Medulla oblongata (tissue), 1 donor: ENCODE measurements at regions not wholly inside any gene's neighbourhood (a gene's known extent, or its start where the extent isn't known, plus 50 kb on each side); places are given as distances from the start of the nearest gene placed in this dataset.

Experiments
- DNase-seq: peaks from one replicate; pipeline ENCODE4 v3.0.0-alpha.2; 2015; ENCODE audit errors: extremely low spot score

GRCh38 chr5:125278711-125279110 lies 532.3 kb upstream of the ZNF608 start:
- DNase-seq: no peak

DNA sequence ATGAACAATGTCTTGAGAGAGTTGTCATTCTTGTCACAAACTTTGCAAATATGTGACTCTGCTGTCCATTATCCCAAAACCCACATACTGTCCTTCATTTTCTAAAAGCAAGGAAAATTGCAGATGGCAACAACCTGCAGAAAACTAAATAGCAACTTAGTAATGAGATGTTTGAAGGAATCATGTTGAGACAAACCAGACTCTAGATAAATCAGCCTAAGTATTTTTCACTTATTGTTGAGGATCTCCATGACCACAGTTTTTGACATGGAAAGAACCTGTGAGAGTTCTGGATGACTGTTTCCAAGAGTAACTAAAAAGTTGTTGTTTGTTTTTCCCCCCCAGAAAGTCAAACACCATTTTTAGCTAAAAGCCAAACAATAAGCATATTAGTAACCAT lies 535.2 kb upstream of the ZNF608 start:
- DNase-seq: no peak

DNA sequence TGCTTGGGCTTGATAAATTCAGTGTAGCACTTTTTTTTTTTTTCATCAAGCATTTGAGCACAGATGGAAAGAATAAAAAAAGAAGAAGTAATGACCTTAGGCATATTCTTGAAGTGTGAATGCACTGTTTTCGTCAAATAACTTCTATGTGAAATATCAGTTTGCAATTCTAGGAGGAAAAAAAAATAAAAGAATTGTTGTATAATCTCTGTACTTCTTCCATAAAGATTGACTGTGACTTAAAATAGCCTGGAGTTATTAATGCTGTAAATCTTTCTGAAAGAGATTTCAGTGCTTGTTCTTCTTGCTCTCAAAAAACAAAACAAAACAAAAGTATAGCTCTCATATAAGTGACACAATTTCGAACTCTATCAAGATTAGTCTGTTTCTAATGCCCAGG lies 536.9 kb upstream of the ZNF608 start:
- no peak for DNase-seq

- DNase-seq: no peak
These were observed 539.8 kb upstream of the ZNF608 start for GRCh38 chr5:125286271-125286670.

GRCh38 chr5:125289606-125290005 lies 543.2 kb upstream of the ZNF608 start:
- no peak for DNase-seq

- DNase-seq: no peak
These were observed 544.5 kb upstream of the ZNF608 start for GRCh38 chr5:125290935-125291334.

- DNase-seq: no peak
These were observed 545.0 kb upstream of the ZNF608 start for GRCh38 chr5:125291447-125291846.

- DNase-seq: no peak
These were observed 546.8 kb upstream of the ZNF608 start for GRCh38 chr5:125293223-125293622.

GRCh38 chr5:125293726-125294125 lies 547.3 kb upstream of the ZNF608 start:
- no peak for DNase-seq

DNA sequence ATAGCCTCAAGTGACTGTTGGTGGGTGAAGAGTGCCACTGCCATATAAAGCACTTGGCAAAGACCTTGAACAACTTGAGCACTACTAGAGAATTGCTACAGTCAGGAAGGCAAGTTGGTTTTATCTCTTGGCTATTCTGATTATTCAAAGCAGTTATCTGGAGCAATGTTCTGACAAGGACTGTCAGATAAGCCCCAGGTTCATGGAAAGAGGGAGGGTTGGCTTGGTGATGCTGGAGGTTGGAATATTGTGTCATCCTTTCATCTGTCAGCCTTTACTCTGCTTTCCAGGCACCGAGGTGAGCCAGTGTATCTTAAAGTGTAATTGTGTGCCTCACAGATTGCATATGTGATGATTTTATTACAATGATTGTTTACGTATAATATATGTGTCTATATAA lies 548.4 kb upstream of the ZNF608 start:
- no peak for DNase-seq

DNA sequence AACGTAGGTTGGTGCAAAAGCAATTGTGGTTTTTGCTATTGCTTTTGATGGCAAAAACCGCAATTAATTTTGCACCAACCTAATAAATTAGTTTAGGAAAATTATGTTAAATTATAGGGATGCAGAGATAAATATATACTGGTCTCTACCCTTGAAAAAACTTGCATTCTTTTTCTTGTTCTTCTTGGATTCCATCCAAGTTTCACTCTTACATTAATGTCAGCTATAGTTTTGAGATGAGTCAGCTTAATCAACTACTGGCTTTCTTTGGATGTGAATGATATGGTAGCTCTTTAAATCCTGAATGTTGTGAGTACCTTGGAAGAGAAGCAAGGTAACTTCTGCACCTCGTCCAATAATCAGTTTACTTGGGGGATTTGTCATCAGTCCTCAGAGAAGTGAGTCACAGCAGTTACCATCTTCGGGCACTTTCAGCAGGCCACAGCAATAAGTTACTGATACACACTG lies 549.0 kb upstream of the ZNF608 start:
- no peak for DNase-seq

GRCh38 chr5:125298258-125298657 lies 551.8 kb upstream of the ZNF608 start:
- DNase-seq: no peak

- no peak for DNase-seq
These were observed 552.4 kb upstream of the ZNF608 start for GRCh38 chr5:125298746-125299379.

GRCh38 chr5:125301711-125302110 lies 555.3 kb upstream of the ZNF608 start:
- DNase-seq: no peak

DNA sequence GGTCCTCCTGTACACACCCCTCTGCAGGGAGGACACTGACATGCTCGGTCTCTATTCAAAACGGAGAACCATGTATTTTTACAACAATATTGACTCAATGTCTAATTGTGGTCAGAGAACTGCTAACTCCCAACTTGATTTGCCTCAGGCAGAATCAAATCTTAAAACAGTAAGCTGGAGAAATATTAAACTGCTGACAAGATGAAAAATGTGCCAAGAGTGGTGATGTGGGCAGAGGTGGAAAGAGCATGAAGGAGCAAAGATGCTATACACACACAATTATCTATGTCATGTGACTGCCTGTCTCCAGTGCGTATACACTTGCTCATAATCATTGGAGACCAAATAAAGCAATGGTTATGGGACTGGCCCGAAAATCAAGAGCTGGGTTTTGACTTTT lies 556.1 kb upstream of the ZNF608 start:
- DNase-seq: no peak

DNA sequence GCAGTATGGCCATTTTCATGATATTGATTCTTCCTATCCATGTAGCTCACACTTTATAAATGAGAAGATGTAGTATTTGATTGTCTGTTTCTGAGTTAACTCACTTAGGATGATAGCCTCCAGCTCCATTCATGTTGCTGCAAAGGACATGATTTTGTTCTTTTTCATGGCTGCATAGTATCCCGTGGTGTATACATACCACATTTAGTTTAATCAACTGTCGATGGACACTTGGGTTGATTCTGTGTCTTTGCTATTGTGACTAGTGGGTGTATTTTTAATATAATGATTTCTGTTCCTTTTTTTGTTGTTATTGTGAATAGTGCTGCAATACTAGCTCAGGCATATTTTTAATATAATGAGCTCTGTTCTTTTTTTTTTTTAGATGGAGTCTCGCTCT lies 560.3 kb upstream of the ZNF608 start:
- DNase-seq: no peak

DNA sequence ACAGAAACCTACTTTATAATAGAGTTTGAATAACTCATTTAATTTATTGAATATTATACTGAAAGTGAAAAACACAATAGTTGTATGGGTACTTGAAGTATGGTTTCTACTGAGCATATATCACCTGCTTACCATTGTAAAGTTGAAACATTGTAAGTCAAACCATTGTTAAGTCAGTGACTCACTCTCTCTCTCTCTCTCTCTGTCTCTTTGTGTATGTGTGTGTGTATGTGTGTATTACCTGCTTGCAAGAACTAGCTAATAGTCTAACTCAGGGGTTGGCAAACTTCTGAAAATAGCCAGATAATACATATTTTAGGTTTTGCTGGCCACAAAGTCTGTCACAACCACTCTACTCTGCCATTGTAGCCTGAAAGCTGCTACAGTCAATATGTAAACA lies 564.3 kb upstream of the ZNF608 start:
- no peak for DNase-seq

GRCh38 chr5:125311743-125312142 lies 565.3 kb upstream of the ZNF608 start:
- no peak for DNase-seq

DNA sequence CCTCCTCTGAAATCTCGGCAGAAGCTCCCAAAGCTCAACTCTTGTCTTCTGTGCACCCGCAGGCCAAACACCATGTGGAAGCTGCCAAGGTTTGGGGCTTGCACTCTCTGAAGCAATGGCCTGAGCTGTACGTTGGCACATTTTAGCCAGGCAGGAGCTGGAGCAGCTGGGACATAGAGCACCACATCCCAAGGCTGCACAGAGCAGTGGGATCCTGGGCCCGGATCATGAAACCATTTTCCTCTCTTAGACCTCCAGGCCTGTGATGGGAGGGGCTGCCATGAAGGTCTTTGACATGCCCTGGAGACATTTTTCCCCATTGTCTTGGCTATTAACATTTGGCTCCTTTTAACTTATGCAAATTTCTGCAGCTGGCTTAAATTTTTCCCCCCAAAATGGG lies 567.1 kb upstream of the ZNF608 start:
- DNase-seq: no peak

DNA sequence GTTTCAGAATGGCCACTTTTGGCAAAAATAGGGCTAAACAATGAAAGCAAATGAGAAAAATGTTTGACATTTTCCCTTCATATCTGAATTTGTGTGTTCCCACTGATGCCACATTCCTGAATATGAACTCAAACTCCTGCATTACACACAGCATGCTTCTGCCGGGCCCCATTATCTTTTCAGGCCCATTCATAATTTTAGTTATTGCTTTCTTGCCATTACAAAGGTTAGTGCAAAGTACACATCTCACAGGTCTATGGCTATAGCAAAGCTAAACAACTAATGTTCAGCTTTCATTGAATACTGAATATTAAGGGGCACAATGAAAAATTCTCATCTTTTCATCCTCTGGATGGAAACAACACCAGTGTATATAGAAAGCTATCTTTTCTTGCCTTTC lies 568.9 kb upstream of the ZNF608 start:
- DNase-seq: no peak

DNA sequence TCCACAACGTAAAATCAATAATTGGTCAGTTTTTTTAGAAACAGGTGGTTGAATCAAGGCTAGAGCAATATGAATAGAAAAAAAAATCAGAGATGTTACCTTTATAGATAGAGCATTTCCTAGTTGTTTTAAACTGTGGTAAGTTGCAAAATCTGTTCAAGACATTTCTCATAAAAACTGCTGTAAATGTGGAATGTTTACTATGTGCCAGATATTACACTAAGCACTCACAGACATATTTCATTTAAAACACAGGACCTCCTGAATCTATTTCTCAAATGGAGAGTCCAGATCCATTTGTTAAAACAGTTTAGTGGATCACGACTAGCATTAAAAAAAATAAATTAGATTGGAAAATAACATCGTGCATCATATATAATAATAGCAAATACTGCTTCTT lies 570.0 kb upstream of the ZNF608 start:
- no peak for DNase-seq

GRCh38 chr5:125316915-125317535 lies 570.6 kb upstream of the ZNF608 start:
- DNase-seq: no peak

DNA sequence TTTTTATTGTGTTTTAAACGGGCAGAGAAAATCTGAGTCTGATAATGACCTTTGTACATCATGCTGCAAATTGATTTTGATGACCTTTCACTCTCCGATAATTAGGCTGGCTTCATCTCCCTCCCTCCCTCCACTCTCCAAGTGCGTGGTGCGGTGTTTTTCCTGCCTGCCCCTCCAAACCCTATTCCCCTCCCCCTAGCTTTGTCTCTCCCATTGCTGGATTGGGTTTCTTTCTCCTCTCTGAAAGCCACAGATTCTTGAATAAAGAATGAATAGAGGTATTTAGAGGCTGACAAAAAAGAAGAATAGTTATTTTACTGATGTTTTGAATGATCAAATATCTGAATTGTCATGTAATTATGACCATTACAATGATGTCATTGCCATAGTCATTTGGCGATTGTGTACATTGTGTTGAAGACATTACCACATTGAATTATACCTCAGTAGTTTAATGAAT lies 571.1 kb upstream of the ZNF608 start:
- no peak for DNase-seq

DNA sequence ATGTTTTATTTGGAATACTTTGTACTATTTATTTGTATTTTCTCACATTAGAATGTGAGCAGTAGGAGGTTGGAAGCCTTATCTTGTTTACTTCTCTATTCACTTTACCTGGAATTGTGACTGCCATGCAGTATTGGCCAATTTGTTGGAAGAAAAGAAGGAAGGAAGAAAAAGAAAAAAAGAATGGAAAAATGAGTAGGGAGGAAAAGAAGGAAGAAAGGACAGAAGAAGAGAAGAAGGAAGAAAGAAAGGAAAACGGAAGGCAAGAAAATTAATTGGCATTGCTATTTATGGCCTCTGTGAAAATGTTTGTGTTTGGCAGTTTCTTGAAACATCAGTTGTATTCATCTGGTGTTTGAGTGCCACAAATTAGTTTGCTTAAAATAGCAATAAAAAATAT lies 575.2 kb upstream of the ZNF608 start:
- no peak for DNase-seq
